GM19023 (cell line): ENCODE measurements at regions not wholly inside any gene's neighbourhood (a gene's known extent, or its start where the extent isn't known, plus 50 kb on each side); places are given as distances from the start of the nearest gene placed in this dataset.
"Not testable (repeated sequence)": the region's sequence is repeated elsewhere in the genome, so short reads cannot be mapped to it uniquely, and the experiment has no call there.

ENCODE experiments used
- ATAC-seq: cut with Tn5 transposase; IDR thresholded peaks from one replicate; pipeline ENCODE4 v1.9.1; 2021; ENCODE audit warnings: mild to moderate bottlenecking, moderate library complexity; ENCODE audit not compliant: unreplicated experiment

DNA sequence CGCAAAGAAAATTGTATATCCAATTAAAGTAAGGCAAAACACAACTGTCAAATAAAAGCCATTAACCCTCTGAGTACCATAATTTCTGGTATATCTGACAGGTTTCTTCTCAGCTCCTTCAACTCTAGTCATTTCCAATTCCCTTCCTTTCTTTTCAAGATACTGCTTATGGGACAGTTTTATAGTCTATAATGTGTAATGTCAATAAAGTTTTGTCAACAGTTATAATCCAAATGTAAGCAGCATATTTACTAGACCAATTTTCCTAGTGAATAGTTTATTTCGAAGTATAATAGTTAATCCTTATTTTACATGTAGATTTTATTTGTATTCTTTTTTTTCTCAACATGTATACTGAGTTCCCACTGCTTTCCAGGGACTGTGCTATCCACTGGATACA is 1081.8 kb downstream of the EPHA7 start:
- ATAC-seq, result no peak

DNA sequence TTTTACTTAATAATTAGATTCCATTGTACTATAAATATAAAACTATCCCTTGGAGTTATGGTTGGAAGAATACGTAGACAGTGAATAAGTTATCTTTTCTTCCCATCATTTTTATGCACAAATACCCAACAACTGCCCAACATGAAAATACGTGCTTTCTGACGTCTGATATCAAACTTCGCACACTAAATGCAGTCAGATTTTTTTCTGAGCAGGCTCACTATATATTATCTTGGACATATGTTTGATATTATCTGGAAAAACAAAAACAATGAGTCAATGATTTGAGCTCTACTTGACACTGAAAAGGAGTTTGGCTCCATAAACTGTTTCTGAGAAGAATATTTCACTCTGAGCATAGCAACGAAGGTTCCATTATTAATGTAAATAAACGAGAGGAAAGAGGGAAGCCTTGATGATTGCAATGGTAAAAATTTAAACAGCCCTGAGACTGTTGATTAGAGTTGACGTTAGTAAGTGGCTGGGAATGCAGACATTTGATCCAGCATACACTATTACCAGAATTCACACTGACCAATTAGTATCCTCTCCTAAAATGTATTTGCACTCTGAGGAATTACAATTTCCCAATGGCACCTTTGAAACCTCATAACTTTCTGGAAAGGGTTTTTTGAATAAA is 1090.0 kb downstream of the EPHA7 start:
- ATAC-seq, result no peak

DNA sequence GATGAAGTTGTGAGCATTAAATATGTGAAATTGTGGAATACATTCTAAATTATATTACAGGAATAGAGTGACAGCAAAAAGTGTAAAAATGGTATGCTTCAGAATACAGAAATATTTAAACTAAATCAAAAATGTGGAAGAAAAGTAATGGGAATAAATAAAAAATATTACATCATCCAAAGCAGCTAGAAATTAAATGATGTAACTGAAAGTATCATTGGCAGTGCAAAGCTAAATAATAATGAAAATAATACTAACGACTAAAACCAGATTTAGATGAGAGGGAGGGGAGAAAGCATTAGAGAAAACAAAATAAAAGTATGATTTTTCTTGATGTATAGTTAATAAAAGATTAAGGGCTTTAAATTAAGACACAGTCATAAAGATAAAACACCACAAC is 1104.0 kb downstream of the EPHA7 start:
- no peak for ATAC-seq

DNA sequence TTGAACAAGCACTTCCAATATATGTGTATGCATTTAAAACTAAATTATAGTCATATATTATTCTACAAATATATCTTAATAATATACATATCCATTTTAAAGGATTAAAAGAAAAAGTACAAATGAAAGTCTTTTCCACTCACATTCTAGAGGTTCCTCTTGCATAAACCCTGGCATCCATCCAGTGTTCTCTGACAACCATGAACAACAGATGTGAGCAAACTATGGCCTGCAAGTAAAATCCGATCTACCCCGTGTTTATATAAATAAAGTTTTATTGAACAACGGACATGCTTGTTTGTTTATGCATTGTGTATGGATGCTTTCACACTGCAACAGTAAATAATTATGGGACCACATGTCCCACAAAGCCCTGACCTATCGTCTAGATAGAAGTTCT is 1122.3 kb downstream of the EPHA7 start:
- ATAC-seq, result no peak

DNA sequence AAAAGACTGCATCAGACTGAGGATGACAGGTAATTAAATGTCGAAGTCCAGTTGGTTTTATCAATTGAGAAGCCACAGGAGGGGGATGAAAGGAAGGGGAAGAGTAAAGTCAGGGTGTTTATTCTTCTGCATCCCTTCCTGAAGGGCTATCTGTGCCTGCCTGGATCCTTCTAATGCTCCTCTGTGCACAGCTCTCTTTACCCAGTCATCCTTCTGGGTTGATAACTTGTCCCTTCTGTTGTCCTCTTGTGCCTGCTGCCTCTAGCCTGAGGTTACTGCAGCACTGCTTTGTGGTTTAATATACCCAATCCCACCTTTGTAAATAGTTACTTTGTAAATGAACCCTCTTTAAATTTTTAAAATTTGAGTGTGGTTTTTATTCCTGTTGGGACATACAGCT is 1127.3 kb downstream of the EPHA7 start:
- no peak for ATAC-seq

DNA sequence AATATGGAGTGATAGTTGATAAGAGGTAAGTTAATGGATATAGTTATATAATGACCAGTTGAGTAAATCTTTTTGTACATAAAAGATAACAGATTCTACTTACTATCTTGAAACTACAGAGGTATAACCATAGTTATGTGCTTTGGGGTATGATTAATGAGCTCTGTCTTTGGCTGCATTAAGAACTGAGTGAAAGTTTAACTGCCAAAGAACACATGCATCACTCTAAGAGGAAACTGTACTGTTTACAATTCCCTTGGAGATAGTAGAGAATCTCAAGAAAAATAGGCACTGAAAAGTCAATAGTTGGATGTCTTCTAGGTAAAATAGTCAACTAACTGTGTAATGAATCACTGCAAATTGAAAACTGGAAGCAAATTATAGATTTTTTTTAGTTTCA is 1129.5 kb downstream of the EPHA7 start:
- no peak for ATAC-seq

DNA sequence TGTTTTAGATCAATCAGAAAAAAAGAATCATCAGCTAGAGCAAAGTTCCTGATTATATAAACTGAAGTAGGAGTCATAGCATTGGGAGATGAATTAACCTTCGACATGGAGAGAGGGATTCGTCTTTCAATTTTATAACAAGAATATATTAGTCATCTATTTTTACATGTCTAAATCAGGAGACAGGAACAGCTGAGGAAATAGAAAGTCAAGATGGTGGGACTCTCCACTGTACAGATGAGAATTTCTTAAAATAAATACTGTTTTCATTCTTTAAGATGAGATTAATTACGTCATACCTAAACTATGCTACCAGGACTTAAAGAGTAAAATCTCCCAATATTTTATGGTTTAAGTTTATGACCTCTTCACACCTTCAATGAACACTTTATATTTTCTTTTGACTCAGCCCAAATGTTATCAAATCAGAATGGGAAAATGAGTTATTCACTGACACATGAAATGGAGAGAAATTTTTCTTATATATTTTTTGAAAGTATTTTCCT is 1137.7 kb downstream of the EPHA7 start:
- ATAC-seq, result no peak

DNA sequence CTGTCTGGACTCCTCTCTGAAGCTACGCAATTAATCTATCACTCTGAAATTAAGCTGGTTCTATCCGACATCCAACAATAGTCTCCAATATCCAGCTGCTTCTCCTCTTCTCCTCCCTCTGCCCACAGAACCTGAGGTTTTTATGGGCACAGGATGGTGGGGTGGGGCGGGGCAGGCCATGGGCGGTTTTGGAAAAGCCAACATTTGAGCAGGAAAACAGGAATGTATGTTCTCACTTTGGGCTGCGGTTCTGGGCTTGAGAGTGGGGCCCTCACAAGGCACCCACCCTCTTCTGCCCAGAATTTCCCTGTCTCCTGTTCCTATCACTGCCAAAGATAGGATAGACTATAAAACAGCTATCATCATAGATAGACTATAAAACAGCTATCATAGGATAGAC is 1144.2 kb downstream of the EPHA7 start:
- no peak for ATAC-seq

DNA sequence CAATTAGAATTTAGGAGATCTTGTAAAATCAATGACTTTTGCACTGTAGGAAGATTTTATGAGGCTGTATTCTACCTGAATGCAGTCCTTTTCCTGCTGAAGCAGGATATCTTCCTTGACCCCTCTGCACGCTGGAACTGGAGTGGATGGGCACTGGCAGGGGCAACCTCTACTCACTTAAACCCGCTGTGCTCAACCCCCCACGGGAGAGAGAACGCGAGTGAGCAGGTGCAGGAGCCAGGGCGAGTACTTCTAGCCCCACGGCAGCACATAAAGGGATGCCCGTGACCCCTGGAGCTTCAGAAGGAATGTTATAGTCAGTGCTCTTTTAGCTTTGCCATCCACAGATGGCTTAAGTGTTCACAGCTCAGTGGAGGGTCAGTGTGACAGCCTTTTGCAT is 1144.8 kb downstream of the EPHA7 start:
- ATAC-seq, result no peak

DNA sequence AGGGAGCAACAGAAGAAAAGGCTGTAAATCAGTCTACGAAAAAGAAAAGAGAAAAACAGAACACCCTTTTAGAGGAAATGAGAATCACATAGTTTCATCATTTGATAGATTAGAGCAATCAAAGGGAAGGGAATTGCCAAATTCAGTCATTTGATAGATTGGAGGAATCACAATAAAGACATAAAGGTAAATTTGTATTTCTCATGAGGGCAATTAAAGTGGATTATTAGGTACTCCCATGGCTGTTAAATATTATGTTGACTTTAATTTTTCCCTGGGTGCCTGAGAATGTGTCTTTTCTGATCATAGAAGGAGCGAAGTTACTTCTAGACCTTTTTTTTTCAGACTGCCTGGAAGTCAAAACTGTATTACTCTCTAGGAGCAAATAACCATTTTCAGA is 1145.7 kb downstream of the EPHA7 start:
- no peak for ATAC-seq

DNA sequence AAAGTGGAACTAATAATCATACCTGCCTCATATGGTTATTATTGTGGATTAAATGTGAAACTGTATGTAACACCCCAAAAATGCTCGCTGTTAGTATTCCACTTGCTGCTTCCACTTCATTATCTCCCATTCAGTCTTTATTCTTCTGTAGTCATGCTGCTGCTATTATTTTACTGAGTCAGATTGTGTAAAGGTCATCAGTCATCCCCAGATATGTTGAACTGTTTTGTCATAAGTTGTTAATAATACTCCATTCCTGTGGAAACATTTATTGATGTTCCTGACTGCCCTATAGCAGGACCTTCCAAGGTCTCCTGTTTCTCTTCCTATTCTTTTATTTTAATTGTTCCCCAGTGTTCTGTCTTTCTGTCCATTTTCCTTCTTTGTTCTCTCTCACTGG is 1148.3 kb downstream of the EPHA7 start:
- no peak for ATAC-seq

DNA sequence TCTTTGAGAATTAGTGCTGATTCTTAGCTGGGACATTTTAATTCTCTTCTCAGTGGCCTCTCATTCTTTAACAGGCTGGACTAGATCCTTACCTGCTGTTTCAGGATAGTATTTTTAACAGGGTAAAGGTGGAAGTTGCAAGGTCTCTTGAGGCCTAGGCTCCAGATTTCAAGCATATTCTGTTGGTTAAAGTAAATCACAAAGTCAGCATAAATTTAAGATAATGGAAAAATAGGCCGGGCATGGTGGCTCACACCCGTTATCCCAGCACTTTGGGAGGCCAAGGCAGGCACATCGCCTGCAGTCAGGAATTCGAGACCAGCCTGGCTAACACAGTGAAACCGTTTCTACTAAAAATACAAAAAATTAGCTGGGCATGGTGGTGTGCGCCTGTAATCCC is 1149.0 kb downstream of the EPHA7 start:
- ATAC-seq, result no peak

DNA sequence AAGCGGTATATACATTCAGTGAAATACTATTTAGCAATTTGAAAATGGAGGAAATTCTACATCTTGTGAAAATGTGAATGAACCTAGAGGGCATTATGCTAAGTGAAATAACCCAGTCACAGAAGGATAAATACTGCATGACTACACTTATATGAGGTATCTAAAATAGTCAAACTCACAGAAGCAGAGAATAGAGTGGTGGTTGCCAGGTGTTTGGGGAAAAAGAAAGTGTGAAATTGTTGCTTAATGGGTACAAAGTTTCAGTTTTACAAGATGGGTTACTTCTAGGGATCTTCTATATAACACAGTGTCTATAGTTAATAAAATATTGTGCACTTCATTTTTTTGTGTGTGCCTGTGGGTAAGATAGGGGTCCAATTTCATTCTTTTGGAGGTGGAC is 1152.0 kb downstream of the EPHA7 start:
- no peak for ATAC-seq

DNA sequence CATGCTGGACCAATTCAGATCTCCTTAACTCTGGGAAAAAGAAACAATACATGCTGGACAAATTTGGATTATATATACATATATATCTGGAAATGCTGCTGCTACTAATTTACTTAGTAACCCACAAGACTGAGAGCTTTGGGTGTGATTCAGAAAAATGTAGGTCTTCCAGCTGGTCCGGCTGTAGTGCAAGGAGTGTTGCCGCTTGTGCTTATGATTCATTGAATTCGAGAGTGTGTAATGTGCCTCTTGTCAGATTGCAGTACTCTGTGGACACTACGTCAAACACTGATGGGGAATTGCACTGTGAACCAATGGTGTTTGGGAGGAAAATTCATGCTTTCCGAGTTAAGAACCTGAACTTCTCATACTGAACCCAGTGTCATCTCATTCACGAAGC is 1155.5 kb downstream of the EPHA7 start:
- no peak for ATAC-seq

DNA sequence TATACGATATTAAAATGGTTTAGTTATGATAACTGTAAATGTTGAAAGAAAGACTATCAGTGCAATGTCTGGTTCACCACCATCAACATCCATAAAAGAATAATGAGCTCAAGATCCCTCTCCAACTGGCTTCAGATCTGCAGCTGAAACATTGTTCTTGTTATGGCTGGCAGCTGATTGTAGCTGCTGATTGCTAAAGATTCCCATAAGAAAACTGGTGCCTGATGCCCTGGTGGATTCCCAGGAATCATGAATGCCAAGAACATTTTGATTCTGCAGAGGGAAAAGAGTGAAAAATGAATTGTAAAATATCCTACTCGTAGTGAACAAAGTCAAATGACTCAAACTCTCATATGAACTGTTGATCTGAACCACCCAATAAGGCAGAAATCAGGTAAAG is 1160.2 kb downstream of the EPHA7 start:
- no peak for ATAC-seq

DNA sequence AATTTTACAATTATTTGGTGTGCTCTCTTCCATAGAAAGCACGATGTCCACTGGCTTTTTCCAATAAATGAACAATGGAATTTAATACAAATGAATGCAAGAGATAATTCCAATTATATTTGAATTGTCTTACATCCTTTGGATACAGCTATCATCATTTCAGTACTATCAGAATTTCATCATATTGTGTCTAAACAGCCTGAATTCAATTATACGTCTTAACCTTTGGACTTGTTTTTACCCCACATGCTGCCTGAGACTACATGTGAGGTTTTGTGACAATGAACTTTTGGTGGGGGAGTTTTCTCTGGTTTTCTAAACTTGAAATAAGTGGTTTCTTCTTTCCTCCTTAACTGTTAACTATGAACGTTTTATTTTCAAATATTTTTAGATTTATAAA is 1176.0 kb downstream of the EPHA7 start:
- no peak for ATAC-seq

DNA sequence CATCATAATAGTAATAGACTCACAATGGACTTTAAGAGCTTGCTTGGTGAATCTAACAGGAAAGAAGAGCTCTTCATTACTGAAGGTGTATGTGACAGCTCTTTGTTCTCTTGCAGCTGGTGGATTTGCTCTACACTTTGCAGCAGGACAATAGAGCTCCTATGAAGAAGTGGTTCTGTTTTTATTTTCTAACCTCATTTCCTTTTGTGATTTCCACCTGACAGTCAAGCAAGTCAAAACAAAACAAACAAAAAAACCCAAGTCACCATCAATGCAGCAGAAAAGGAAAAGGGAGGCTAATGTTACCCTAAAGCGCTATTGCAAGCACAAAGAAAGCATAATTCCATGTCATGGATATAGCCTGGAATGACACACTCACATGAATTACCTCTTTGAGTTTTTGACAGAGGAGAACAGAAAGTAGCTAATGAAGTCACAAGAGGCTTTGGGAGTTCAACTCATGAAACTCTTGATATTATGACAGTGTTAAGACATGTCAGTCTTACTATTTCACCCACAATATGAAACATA is 1188.1 kb downstream of the EPHA7 start:
- ATAC-seq, result no peak

DNA sequence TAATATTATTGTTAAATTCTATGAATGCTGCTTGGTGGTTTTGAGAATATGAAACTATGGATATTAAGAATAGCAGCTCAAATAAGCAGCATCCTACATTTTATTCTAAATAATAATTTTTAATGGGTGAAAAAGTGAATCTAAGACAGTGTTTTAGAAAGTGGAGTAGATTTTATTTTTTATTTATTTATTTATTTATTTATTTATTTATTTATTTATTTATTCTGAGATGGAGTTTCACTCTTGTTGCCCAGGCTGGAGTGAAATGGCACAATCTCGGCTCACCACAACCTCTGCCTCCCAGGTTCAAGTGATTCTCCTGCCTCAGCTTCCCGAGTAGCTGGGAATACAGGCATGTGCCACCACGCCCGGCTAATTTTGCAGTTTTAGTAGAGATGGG is 1199.4 kb downstream of the EPHA7 start:
- not testable (repeated sequence) for ATAC-seq

DNA sequence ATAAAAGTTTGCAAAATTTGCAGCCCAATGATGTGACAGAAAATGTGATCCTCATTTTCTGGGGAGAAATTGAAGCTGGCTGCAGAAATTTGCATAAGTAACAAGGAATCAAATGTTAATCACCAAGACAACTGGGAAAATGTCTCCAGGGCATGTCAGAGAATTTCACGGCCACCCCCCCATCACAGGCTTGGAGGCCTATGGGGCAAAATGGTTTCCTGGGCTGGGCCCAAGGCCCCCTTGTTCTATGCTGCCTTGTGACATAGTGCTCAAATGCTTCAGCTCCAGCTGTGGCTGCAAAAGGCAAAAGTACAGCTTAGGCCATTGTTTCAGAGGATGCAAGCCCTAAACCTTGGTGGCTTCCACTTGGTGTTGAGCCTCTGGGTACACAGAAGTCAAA is 1202.6 kb downstream of the EPHA7 start:
- no peak for ATAC-seq

DNA sequence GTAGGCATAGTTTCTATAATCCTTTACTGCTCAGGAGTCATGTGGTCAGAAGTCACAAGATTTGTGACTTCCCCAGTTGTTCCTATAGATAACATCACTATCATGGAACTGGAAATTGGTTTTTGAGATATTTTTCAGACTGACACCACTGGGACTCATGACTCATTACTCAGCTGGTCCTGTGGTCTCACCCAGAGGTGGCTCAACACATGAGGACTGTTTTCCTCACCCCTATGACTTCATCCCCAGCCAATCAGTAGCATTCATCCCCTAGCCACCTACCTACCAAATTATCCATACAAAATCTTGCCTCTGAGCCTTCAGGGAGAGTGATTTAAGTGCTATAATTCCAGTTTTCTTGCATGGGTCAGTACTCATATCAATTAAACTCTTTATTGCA is 1217.7 kb downstream of the EPHA7 start:
- ATAC-seq, result no peak

DNA sequence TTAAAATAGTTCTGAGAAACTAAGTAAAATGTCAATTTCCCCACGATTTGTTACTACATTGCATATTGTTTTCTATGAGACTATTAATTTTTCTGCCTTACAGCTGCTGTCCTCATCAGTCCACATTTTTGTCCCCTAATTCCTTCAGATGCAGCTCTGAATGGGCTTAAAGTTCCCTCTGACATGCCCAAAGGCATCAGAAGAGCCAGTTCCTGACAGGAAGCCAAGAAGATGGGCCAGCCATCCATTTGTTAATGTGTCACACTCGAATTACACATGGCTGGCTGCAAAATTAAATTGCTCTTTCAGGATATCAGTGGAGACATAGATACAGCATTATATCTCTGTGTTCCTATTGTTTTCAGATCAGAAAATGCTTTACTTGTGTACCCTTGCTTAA is 1223.0 kb downstream of the EPHA7 start:
- no peak for ATAC-seq

DNA sequence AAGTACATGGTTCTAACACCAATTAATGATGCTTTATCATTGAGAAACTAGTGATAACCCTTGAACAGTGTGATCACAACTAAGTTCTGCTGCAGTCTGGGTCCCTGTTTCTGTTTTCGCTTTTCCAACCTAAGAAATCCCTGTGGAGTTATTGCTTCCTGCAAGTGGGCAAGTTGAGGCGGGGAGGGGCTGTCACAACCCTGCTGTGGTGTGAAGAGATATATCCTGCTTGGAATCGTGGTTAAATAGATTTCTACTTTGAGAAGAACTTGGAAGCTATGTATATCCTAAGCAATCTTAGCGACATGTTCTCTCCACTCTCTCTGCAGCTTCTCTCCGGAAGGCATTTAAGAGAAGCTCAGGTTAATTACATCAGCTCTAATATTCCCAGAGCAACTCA is 1223.6 kb downstream of the EPHA7 start:
- no peak for ATAC-seq

DNA sequence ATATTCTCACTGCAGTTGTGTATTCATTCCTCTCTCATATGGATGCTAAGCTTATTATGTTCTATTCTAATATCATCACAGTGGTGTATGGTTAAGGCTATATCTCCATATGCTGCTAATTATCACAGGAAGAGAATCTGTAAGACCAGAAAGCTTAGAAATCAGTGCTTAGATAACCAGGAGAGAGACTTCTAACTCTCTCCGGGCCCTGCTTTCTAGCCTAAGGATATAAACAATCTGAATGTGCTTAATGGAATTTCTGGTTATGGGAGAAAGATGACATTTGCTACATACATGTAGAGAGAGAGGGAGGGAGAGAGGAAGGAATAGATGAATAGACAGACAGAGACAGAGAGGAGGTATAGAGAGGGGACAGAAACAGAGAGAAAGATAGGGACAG is 1231.3 kb downstream of the EPHA7 start:
- ATAC-seq, result no peak
